Hepatocyte (in vitro differentiated cells): ENCODE measurements at regions not wholly inside any gene's neighbourhood (a gene's known extent, or its start where the extent isn't known, plus 50 kb on each side); places are given as distances from the start of the nearest gene placed in this dataset.
"Not testable (repeated sequence)": the region's sequence is repeated elsewhere in the genome, so short reads cannot be mapped to it uniquely, and the experiment has no call there.

Source experiments
- EZH2 ChIP-seq: fragments of 200-600 bp; sonication (generic); IDR thresholded peaks from 2 replicates; pipeline ENCODE4 v1.6.1; 2016; ENCODE audit warnings: antibody characterized with exemption, mild to moderate bottlenecking, borderline replicate concordance
- EZH2phosphoT487 ChIP-seq: fragments of 200-600 bp; sonication (generic); IDR thresholded peaks from one replicate; pipeline ENCODE4 v1.6.1; 2018; ENCODE audit warnings: antibody characterized with exemption, mild to moderate bottlenecking, low read depth, moderate library complexity; ENCODE audit not compliant: unreplicated experiment, severe bottlenecking
- TF ChIP-seq, protein P1 (sequence below): fragments of 200-600 bp; sonication (generic); IDR thresholded peaks from 2 replicates; pipeline ENCODE4 v1.5.1; 2016; ENCODE audit warnings: antibody characterized with exemption, mild to moderate bottlenecking; ENCODE audit not compliant: poor library complexity

- TF ChIP-seq EZH2, EZH2phosphoT487: not testable (repeated sequence)
- TF ChIP-seq, protein P1, sequence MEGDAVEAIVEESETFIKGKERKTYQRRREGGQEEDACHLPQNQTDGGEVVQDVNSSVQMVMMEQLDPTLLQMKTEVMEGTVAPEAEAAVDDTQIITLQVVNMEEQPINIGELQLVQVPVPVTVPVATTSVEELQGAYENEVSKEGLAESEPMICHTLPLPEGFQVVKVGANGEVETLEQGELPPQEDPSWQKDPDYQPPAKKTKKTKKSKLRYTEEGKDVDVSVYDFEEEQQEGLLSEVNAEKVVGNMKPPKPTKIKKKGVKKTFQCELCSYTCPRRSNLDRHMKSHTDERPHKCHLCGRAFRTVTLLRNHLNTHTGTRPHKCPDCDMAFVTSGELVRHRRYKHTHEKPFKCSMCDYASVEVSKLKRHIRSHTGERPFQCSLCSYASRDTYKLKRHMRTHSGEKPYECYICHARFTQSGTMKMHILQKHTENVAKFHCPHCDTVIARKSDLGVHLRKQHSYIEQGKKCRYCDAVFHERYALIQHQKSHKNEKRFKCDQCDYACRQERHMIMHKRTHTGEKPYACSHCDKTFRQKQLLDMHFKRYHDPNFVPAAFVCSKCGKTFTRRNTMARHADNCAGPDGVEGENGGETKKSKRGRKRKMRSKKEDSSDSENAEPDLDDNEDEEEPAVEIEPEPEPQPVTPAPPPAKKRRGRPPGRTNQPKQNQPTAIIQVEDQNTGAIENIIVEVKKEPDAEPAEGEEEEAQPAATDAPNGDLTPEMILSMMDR: not testable (repeated sequence)
Observed at GRCh38 chr22:11037814-11038213, 4490.2 kb upstream of the OR11H1 start.
